Endodermal cell (in vitro differentiated cells): ENCODE measurements at regions not wholly inside any gene's neighbourhood (a gene's known extent, or its start where the extent isn't known, plus 50 kb on each side); places are given as distances from the start of the nearest gene placed in this dataset.
A peak's percentile ranks its signal among the peaks of the same experiment; 100 is the strongest.

Experiments used
- DNase-seq: peaks from one replicate; pipeline ENCODE4 v3.0.0-alpha.2; 2017
- H3K27ac ChIP-seq: 2 replicates; pipeline ENCODE4 v1.5.1; 2013; ENCODE audit warnings: mild to moderate bottlenecking, low read depth, low read length, moderate library complexity
- H3K27me3 ChIP-seq: 2 replicates; pipeline ENCODE4 v1.6.1; 2013; ENCODE audit warnings: mild to moderate bottlenecking, low read length, moderate library complexity; ENCODE audit not compliant: insufficient read depth, control insufficient read depth, poor library complexity, severe bottlenecking
- H3K36me3 ChIP-seq: 2 replicates; pipeline ENCODE4 v1.7.0; 2013; ENCODE audit warnings: mild to moderate bottlenecking, low read length, moderate library complexity; ENCODE audit not compliant: control insufficient read depth, insufficient read depth
- H3K4me1 ChIP-seq: one replicate; pipeline ENCODE4 v1.7.0; 2013; ENCODE audit warnings: low read length; ENCODE audit not compliant: control insufficient read depth, insufficient read depth
- H3K4me3 ChIP-seq: 2 replicates; pipeline ENCODE4 v1.5.1; 2013; ENCODE audit warnings: mild to moderate bottlenecking, low read length, moderate library complexity
- H3K9ac ChIP-seq: 2 replicates; pipeline ENCODE4 v1.6.1; 2013; ENCODE audit warnings: mild to moderate bottlenecking, low read length, moderate library complexity; ENCODE audit not compliant: poor library complexity, severe bottlenecking; ENCODE audit errors: extremely low read depth
- H3K9me3 ChIP-seq: 2 replicates; pipeline ENCODE4 v1.6.1; 2013; ENCODE audit warnings: mild to moderate bottlenecking, low read length, moderate library complexity; ENCODE audit not compliant: control insufficient read depth
- H3K27ac Mint-ChIP-seq: 2 replicates; pipeline ENCODE4 v1.8.0; 2020; ENCODE audit warnings: mixed read lengths
- H3K27me3 Mint-ChIP-seq: 2 replicates; pipeline ENCODE4 v1.8.0; 2021; ENCODE audit warnings: mild to moderate bottlenecking, mixed read lengths; ENCODE audit not compliant: insufficient read depth
- H3K36me3 Mint-ChIP-seq: 2 replicates; pipeline ENCODE4 v1.8.0; 2020; ENCODE audit warnings: low read depth, mixed read lengths
- H3K4me1 Mint-ChIP-seq: 2 replicates; pipeline ENCODE4 v1.8.0; 2020; ENCODE audit warnings: mixed read lengths
- H3K4me3 Mint-ChIP-seq: 2 replicates; pipeline ENCODE4 v1.8.0; 2020; ENCODE audit warnings: mild to moderate bottlenecking, moderate library complexity, mixed read lengths
- H3K9me3 Mint-ChIP-seq: 2 replicates; pipeline ENCODE4 v1.8.0; 2020; ENCODE audit warnings: mild to moderate bottlenecking, mixed read lengths
- WGBS, 2 experiments: methylation state at CpG; one replicate each; pipeline versions ENCODE4 v1.1.5 to v1.1.7; 2013; ENCODE audit warnings: missing lambda C conversion rate in 2 of 2, mixed read lengths in 1 of 2; ENCODE audit not compliant: insufficient coverage in 1 of 2, insufficient read length in 1 of 2; 5-methylcytosine and 5-hydroxymethylcytosine counted together
- TF ChIP-seq, protein P1 (sequence below): fragments of 200-600 bp; sonication (generic); conservative IDR thresholded peaks from 2 replicates; pipeline ENCODE4 v1.5.0; 2021; ENCODE audit warnings: antibody characterized with exemption, mild to moderate bottlenecking

DNA sequence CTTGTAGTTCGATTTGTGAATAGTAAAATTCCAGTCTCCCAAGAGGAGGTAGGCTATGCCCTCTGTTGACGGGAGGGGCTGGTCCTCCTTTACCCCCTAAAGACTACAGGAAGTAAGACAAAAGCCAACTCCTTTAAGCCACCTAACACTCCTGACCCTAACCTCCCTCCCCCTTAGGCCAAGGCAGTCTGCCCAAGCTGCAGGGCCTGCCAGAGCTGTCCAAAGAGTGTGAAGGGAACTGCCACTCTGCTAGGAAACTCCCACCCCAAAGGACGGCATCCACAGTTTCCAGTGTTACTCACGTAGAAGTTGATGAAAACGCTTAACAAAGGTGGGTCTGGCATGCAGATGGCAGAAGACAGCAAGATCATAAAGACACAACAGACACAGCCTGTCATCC, 803.2 kb downstream of the PLA2G4A start:
- Histone ChIP-seq H3K27me3 (no peaks in the 10 kb centered on the region), H3K27ac (no peak overlapping the region), H3K36me3 (peaks cover 3% of the 10 kb centered on the region), H3K4me1 (no peaks in the 10 kb centered on the region), H3K9me3 (peaks cover 36% of the 10 kb centered on the region), H3K4me3 (no peak overlapping the region), H3K9ac (no peak overlapping the region)
- peaks cover 27% of the 10 kb centered on the region for H3K9me3 Mint-ChIP-seq
- H3K36me3 Mint-ChIP-seq, result peaks cover 2% of the 10 kb centered on the region
- DNase-seq, result peak; percentile 80
- no peak overlapping the region for H3K4me3 Mint-ChIP-seq
- WGBS, 2 experiments, result 95 to 97% methylated on average over 4 to 5 of the region's 5 CpGs
- TF ChIP-seq, protein P1, sequence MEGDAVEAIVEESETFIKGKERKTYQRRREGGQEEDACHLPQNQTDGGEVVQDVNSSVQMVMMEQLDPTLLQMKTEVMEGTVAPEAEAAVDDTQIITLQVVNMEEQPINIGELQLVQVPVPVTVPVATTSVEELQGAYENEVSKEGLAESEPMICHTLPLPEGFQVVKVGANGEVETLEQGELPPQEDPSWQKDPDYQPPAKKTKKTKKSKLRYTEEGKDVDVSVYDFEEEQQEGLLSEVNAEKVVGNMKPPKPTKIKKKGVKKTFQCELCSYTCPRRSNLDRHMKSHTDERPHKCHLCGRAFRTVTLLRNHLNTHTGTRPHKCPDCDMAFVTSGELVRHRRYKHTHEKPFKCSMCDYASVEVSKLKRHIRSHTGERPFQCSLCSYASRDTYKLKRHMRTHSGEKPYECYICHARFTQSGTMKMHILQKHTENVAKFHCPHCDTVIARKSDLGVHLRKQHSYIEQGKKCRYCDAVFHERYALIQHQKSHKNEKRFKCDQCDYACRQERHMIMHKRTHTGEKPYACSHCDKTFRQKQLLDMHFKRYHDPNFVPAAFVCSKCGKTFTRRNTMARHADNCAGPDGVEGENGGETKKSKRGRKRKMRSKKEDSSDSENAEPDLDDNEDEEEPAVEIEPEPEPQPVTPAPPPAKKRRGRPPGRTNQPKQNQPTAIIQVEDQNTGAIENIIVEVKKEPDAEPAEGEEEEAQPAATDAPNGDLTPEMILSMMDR, result no peak
- H3K27me3 Mint-ChIP-seq, result no peaks in the 10 kb centered on the region
- peaks cover 3% of the 10 kb centered on the region for H3K4me1 Mint-ChIP-seq
- H3K27ac Mint-ChIP-seq, result no peak overlapping the region

GRCh38 chr1:187634940-187635339, 806.2 kb downstream of the PLA2G4A start:
- H3K4me1 Mint-ChIP-seq, result no peaks in the 10 kb centered on the region
- Histone ChIP-seq H3K9ac (no peak overlapping the region), H3K27ac (no peak overlapping the region), H3K4me1 (no peaks in the 10 kb centered on the region), H3K9me3 (peaks cover 46% of the 10 kb centered on the region), H3K27me3 (no peaks in the 10 kb centered on the region), H3K4me3 (no peak overlapping the region), H3K36me3 (peaks cover 3% of the 10 kb centered on the region)
- H3K27ac Mint-ChIP-seq, result no peak overlapping the region
- H3K9me3 Mint-ChIP-seq, result peaks cover 24% of the 10 kb centered on the region
- H3K4me3 Mint-ChIP-seq, result no peak overlapping the region
- 89 to 90% methylated on average over 1 of the region's 1 CpG for WGBS, 2 experiments
- peaks cover 2% of the 10 kb centered on the region for H3K36me3 Mint-ChIP-seq
- TF ChIP-seq, protein P1, result no peak
- no peak for DNase-seq
- H3K27me3 Mint-ChIP-seq, result no peaks in the 10 kb centered on the region

DNA sequence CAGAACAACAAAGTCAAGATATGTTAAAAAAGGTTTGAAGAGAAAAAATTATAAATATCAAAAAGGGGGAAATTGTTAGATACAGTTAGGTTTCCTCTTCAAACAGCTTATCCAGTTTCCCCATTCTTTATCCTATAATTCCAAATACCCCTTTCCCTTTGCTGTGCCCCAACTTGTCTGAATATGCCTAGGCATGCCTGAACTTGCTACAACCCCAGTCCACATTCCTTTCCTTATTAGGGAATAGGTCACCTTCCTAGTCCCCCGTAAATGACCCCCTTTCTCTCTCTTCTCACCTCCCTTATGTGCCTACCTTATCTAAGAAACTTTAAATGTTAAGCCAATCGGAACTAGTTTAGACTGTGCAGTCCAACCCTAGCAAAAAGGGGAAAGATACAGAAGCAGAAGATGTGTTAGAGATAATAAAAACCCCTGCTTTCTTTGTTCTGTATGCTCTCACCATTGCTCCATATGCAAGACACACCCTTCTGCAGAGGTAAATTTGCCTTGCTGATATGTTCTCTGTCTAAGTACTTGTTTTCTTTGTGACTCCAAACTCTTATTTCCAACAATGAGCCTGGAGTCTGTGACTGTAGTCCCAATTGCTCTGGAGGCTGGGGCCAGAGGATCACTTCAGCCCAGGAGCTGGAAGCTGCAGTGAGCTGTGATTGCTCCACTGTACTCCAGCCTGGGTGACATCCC, 810.1 kb downstream of the PLA2G4A start:
- Mint-ChIP-seq H3K9me3 (peaks cover 5% of the 10 kb centered on the region), H3K27me3 (no peaks in the 10 kb centered on the region), H3K27ac (peak overlapping the region; percentile 20), H3K4me3 (no peak overlapping the region), H3K4me1 (no peaks in the 10 kb centered on the region), H3K36me3 (no peaks in the 10 kb centered on the region)
- Histone ChIP-seq H3K9ac (no peak overlapping the region), H3K4me1 (no peaks in the 10 kb centered on the region), H3K36me3 (no peaks in the 10 kb centered on the region), H3K9me3 (peaks cover 27% of the 10 kb centered on the region), H3K27ac (no peak overlapping the region), H3K27me3 (no peaks in the 10 kb centered on the region), H3K4me3 (no peak overlapping the region)
- DNase-seq, result no peak
- TF ChIP-seq, protein P1, result no peak
- WGBS, 2 experiments, result 94% methylated on average over 2 of the region's 2 CpGs; no CpG with 5 or more reads in 1 of the 2 experiments
